ACHN (cell line): ENCODE measurements at regions not wholly inside any gene's neighbourhood (a gene's known extent, or its start where the extent isn't known, plus 50 kb on each side); places are given as distances from the start of the nearest gene placed in this dataset.

ENCODE experiments used
- DNase-seq: peaks from one replicate; pipeline ENCODE4 v3.0.0-alpha.2; 2015
- in situ Hi-C: cut with HindIII; loops from 2 replicates; pipeline ENCODE4 v1.10.0; 2017; ENCODE audit warnings: low sequenced_read_pairs, low pct_ligation_motif_present, low pct_unique_long_range_greater_than_20kb

DNA sequence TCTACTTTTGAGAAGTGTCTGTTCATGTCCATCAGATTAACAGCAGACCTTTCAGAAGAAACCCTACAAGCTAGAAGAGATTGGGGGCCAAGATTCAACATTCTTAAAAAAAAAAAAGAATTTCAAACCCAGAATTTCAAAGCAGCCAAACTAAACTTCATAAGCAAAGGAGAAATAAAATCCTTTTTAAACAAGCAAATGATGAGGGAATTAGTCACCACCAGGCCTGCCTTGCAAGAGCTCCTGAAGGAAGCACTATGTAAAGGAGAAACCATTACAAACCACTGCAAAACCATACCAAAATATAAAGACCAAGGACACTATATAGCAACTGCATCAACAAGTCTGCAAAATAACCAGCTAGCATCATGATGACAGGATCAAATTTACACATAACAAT, 124.6 kb upstream of the PDE4D start:
- in situ Hi-C loops, result no loop called here
- DNase-seq, result no peak

DNA sequence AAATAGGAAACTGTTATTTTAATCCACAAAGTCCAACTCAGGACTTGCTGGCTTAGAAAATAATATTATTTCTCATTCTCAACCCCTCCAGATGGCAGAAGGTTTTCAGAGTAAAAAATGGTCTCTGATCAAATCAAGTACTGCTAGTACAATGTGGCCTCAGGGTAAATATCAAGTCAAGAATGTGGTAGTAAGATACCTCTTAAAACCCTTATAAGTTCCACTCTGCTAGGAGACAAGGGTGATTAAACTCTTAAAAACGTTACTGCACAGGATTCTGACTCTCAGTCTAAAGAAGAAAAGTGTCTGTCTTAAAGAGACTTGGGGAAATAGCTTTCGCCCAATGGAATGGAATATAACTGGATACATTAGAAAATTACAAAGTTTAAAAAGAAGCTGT, 120.8 kb upstream of the PDE4D start:
- no peak for DNase-seq

DNA sequence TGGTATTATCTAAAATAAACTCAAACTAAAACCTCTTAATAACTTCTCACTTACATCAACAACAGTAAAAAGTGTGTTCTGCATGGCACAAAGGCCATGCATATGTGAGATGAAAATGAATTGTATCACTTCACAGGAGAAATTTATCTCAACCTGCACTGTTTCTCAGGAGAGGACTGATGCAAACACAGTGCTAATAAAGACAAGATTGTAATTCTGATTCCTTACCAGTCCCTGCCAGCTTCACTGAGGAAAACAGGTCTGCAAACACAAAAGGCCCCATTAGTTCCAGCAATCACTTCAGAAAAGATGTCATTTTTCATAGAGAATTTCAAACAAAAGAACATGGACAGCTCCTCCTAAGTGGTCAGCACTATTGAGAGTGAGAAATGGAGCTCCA, 117.3 kb upstream of the PDE4D start:
- in situ Hi-C loops, result no loop called here
- DNase-seq, result no peak

More for the DNA sequence above, 120.8 kb upstream of the PDE4D start:
- in situ Hi-C loops, result no loop called here

DNA sequence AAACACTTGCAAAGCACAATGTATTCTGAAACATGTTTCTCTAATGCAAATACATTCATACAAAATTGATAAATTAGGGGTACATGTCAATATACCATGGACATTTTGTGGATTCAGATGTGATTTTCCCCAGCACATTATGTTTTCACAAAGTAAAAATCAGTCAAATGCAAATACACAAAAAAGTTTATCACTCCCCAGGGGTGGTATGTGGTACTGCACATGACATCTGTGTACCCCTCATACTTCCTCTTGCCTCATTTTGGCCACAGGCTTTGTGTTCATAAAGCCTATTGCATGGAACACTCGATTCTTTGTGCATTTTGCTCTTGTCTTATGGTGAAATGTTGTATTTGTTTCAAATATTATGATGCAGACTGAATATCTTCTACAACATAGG, 116.8 kb upstream of the PDE4D start:
- no peak for DNase-seq
- in situ Hi-C loops, result no loop called here

DNA sequence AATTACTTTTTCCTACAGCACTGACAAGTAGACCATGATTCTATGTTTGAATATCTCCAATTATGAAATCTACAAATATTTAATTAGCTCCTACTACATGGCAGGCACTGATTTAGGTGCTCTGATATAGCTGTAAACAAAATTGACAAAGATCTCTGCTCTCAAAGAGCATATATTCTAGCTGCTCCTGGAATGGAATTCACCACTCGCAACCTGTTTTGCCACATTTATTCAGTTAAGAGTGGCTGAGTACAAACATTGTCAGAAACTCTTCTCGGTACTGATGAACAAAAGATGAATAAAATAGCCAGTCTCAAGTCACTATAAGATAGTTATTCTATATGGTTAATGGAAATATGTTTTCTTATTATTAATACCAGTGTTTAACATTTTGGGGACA, 114.2 kb upstream of the PDE4D start:
- in situ Hi-C loops, result no loop called here
- no peak for DNase-seq

DNA sequence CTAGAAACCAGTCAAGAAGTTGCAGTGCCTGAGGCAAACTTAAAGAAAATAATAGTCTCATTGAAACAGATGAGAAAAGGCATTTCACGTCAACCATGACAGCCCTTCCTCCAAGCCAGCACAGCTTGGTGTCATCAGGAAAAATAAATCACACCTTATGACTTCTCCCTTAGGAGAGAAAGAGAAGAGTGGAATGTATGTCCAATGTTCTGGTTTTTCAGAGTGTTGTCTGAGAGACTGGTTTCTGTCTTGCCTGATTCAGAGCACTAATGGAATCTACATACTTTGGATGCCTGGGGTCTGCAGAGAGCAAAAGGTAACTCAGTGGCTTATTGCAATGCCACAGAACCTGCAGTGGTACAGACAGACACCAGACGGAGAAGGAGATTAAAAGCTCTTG, 105.5 kb upstream of the PDE4D start:
- in situ Hi-C loops, result no loop called here
- no peak for DNase-seq

DNA sequence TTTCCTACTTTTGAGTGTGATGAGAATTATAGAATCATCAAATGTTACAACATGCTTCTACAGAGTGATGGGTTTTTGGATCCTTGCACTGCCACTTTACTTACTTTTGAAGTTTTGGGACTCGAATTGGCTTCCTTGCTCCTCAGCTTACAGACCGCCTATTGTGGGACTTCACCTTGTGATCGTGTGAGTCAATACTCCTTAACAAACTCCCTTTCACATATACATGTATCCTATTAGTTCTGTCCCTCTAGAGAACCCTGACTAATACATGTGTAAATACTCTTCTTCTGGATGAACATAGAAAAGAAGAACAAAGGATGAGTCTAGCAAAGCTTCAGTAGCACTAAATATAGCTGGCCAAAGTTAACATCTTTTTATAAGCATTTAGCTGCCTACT, 98.7 kb upstream of the PDE4D start:
- in situ Hi-C loops, result no loop called here
- DNase-seq, result no peak

DNA sequence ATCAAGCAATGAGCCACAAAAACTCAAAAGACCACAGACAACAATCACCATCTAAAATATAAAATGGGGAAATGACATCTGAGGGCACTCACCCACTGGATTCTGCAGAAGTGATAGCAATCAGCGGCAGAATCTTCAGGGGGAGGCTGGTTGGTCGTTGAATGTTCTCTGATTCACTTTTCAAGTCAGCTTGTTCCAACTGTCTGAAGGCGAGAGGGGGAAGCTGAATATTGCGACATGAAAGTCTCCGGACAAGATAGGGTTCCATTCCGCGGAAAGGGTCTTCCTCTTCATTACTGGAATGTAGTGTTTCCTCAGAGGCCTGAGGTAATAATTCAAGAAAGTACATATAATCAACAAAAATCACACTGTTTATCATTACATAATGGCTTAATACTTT, 94.9 kb upstream of the PDE4D start:
- in situ Hi-C loops, result no loop called here
- DNase-seq, result no peak

DNA sequence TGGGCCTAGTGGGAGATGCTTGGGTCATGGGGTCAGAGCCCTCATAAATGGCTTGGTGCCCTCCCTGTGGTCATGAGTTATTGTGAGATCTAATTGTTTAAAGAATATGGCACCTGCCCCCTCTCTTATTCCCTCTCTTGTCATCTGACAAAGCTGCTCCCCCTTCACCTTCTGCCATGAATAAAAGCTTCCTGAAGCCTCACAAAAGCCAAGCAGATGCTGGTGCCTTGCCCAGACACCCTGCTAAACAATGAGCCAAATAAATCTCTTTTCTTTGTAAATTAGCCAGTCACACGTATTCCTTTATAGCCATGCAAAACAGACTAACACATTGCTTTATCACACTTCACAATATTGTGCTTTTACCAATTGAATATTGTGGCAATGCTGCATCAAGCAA, 82.8 kb upstream of the PDE4D start:
- in situ Hi-C loops, result no loop called here
- DNase-seq, result no peak

DNA sequence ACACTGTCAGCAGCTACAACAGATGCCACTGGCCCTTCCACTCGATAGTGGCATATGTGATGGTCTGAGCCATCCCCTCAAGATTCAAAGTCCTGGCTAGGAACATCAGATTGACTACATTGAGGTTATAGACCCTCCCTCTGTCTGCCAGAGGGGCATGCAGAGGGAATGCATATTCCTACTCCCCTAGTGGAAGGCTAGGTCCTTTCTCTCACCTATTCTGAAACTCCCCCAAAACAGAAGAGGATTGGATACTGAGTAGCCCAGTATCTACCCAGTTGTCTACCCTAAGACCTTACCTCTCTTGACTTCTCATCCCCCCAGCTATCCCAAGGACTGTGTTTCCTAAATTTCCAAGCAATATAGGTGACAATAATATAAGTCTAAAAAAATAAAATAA, 78.5 kb upstream of the PDE4D start:
- DNase-seq, result no peak
- in situ Hi-C loops, result no loop called here

DNA sequence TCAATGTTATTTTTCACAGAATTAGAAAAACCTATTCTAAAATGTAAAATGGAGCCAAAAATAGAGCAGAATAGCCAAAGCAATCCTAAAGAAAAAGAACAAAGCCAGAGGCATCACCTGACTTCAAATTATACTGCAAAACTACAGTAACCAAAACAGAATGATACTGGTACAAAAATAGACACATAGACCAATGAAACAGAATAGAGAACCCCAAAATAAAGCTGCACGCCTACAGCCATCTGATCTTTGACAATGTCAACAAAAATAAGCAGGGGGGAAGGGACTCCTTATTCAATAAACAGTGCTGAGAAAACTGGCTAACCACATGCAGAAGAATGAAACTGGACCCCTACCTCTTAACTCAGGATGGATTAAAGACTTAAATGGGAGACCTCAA, 65.8 kb upstream of the PDE4D start:
- no peak for DNase-seq
- in situ Hi-C loops, result no loop called here

DNA sequence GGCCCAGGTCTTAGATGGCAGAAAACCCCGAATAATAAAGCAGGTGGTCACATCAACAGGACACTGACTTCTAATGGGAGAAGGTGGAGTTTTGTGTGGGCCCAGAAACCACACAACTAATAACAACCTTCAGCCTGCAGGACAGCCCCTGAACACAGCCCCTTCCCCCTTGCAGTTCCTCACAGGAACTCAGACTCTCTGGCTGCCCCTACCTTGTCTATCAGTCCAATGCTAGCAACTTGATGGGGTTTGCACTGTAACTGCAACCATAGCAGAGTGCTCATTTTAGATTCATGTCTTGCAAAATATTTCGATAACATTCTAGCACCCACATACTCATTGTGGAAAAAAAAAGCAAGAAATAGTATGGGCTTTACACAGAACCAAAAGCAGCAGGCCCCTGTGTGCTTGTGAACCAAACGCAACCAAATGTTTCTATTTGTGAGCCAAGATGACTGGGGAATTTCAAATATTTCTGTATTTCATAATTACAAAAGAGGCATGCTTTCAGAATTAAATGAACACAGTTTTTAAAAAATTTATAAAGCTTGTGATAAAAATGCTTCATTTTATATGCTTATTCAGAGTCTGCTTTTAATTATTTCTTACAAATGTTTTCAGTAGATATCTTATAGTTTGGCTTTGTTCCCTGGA, 62.7 kb upstream of the PDE4D start:
- in situ Hi-C loops, result no loop called here

DNA sequence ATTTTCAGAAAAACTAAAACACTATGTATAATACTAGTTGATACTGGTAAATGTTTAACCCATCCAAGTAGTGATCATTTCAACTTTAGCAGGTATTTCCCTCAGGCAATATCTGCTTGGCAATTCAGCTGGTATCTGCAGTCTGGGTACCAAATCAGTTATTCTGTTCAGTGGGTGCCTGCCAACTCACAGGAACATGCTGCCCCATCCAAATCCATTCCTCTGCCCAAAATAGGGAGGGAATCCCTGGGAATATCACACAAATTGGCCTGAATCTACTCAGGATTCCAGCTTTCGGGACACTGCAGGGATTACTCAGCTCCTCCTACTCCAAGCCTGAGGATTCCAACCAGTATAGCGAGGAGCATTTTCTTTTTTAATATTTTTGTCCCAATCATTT, 61.7 kb upstream of the PDE4D start:
- in situ Hi-C loops, result no loop called here
- DNase-seq, result no peak

More for the DNA sequence above, 62.7 kb upstream of the PDE4D start:
- no peak for DNase-seq

DNA sequence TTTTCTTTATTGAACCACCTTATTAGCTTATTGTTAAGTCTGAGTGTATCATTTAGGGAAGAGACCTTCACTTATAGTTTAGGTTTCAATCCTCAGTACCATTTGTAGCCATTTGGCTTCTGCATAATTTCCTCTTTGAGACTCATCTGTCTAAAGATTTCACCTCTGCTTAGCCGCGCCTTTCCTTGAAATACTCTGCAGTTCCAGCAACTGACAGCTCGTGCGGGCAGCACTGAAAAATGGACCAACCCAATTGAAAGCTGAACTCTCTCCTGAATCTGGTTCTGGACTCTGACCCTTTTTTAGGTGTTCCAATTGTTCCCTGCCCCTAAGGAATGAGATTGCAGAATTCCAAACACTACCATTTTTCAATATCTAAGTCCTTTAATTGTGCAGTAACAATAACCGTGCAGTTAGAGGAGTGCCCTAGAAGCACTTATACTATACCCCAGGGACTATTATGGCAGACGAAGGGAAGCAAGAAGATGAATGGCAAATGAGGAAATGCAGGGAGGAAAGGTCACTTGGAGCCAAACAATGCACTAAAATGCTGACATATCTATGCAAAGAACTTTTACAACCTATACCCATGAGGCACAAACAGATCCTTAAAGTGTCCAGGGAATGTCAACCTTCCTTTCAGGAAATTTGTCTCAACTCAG, 50.1 kb upstream of the PDE4D start:
- in situ Hi-C loops, result no loop called here

More for the DNA sequence above, 50.1 kb upstream of the PDE4D start:
- DNase-seq, result no peak
